GM19395 (cell line): ENCODE measurements at regions not wholly inside any gene's neighbourhood (a gene's known extent, or its start where the extent isn't known, plus 50 kb on each side); places are given as distances from the start of the nearest gene placed in this dataset.
"Not testable (repeated sequence)": the region's sequence is repeated elsewhere in the genome, so short reads cannot be mapped to it uniquely, and the experiment has no call there.

Experiments
- ATAC-seq: cut with Tn5 transposase; IDR thresholded peaks from one replicate; pipeline ENCODE4 v1.9.1; 2021; ENCODE audit warnings: mild to moderate bottlenecking, moderate library complexity; ENCODE audit not compliant: unreplicated experiment

GRCh38 chr2:138215958-138216357 lies 251.7 kb downstream of the HNMT start:
- no peak for ATAC-seq

GRCh38 chr2:138217975-138218374 lies 253.7 kb downstream of the HNMT start:
- ATAC-seq = no peak

- ATAC-seq = no peak
Measured at GRCh38 chr2:138218397-138218796, 254.1 kb downstream of the HNMT start.

GRCh38 chr2:138219961-138220360 lies 255.7 kb downstream of the HNMT start:
- ATAC-seq = no peak

GRCh38 chr2:138221358-138221757 lies 257.1 kb downstream of the HNMT start:
- ATAC-seq = no peak

- ATAC-seq = no peak
Measured at GRCh38 chr2:138223319-138223718, 259.0 kb downstream of the HNMT start.

- no peak for ATAC-seq
Measured at GRCh38 chr2:138227195-138227594, 262.9 kb downstream of the HNMT start.

GRCh38 chr2:138228101-138228500 lies 263.8 kb downstream of the HNMT start:
- ATAC-seq = no peak

GRCh38 chr2:138234265-138234664 lies 267.3 kb upstream of the SPOPL start:
- no peak for ATAC-seq

- no peak for ATAC-seq
Measured at GRCh38 chr2:138235041-138235440, 266.5 kb upstream of the SPOPL start.

GRCh38 chr2:138236142-138236541 lies 265.4 kb upstream of the SPOPL start:
- no peak for ATAC-seq

GRCh38 chr2:138237667-138238384 lies 263.7 kb upstream of the SPOPL start:
- no peak for ATAC-seq

- ATAC-seq = no peak
Measured at GRCh38 chr2:138238908-138239307, 262.7 kb upstream of the SPOPL start.

- no peak for ATAC-seq
Measured at GRCh38 chr2:138239902-138240491, 261.6 kb upstream of the SPOPL start.

- ATAC-seq = no peak
Measured at GRCh38 chr2:138243372-138243771, 258.2 kb upstream of the SPOPL start.

GRCh38 chr2:138244501-138244925 lies 257.1 kb upstream of the SPOPL start:
- ATAC-seq = no peak

GRCh38 chr2:138245310-138245709 lies 256.3 kb upstream of the SPOPL start:
- ATAC-seq = no peak

GRCh38 chr2:138247302-138247701 lies 254.3 kb upstream of the SPOPL start:
- no peak for ATAC-seq

GRCh38 chr2:138249207-138249606 lies 252.4 kb upstream of the SPOPL start:
- ATAC-seq = no peak

GRCh38 chr2:138250843-138251320 lies 250.7 kb upstream of the SPOPL start:
- ATAC-seq = not testable (repeated sequence)

GRCh38 chr2:138252587-138252986 lies 249.0 kb upstream of the SPOPL start:
- no peak for ATAC-seq

GRCh38 chr2:138255670-138256069 lies 245.9 kb upstream of the SPOPL start:
- no peak for ATAC-seq
